Lower leg skin (tissue), 4 donors: ENCODE measurements at regions not wholly inside any gene's neighbourhood (a gene's known extent, or its start where the extent isn't known, plus 50 kb on each side); places are given as distances from the start of the nearest gene placed in this dataset.

ENCODE experiments used
- DNase-seq, 2 donors: peaks; one replicate each; pipeline ENCODE4 v3.0.0-alpha.2; 2019; ENCODE audit warnings: low spot score in 2 of 2
- H3K4me3 ChIP-seq: fragments of 200-600 bp; sonication (generic); 2 replicates; pipeline ENCODE4 v1.5.1; 2017; ENCODE audit warnings: mild to moderate bottlenecking, low read depth; ENCODE audit not compliant: poor library complexity, severe bottlenecking
- CTCF ChIP-seq, 3 donors: fragments of 450-650 bp; IDR thresholded peaks; one replicate each; pipeline ENCODE4 v1.5.1; 2016; ENCODE audit warnings: antibody characterized with exemption in 3 of 3, mild to moderate bottlenecking in 3 of 3, moderate library complexity in 2 of 3
- POLR2A ChIP-seq, 2 donors: fragments of 450-650 bp; IDR thresholded peaks; one replicate each; pipeline ENCODE4 v1.6.1; 2016 to 2017; ENCODE audit warnings: antibody characterized with exemption in 2 of 2, mild to moderate bottlenecking in 1 of 2, moderate library complexity in 1 of 2
- WGBS, 2 donors: methylation state at CpG; one replicate each; pipeline ENCODE4 v1.1.5; 2018; 5-methylcytosine and 5-hydroxymethylcytosine counted together
- intact Hi-C: fragments of 100-400 bp; cut with DNase I; formaldehyde crosslinking; loops from one replicate; pipeline ENCODE4 v1.15.0; 2023; ENCODE audit warnings: low total_unique reads

GRCh38 chr7:67791918-67792317 lies 795.3 kb downstream of the TYW1 start:
- DNase-seq: no peak
- H3K4me3 ChIP-seq: no peak overlapping the region
- WGBS, 2 donors: 85 to 86% methylated on average over 3 of the region's 3 CpGs
- intact Hi-C loops: no loop called here
- TF ChIP-seq POLR2A (IDR thresholded peaks at IDR 0.05): no peak
- no peak for TF ChIP-seq CTCF (IDR thresholded peaks at IDR 0.05)

- no peak for TF ChIP-seq POLR2A (IDR thresholded peaks at IDR 0.05)
- intact Hi-C loops: no loop called here
- no peak for DNase-seq
- no peak overlapping the region for H3K4me3 ChIP-seq
- 81 to 88% methylated on average over 2 of the region's 2 CpGs for WGBS, 2 donors
These were observed 797.9 kb downstream of the TYW1 start for GRCh38 chr7:67794544-67794943.

- intact Hi-C loops: no loop called here
- no peak for DNase-seq
- WGBS, 2 donors: 84 to 85% methylated on average over 8 of the region's 8 CpGs
- no peak overlapping the region for H3K4me3 ChIP-seq
- TF ChIP-seq POLR2A (IDR thresholded peaks at IDR 0.05): no peak
- no peak for TF ChIP-seq CTCF (IDR thresholded peaks at IDR 0.05)
These were observed 807.2 kb downstream of the TYW1 start for GRCh38 chr7:67803789-67804188.

- H3K4me3 ChIP-seq: no peak overlapping the region
- intact Hi-C loops: no loop called here
- 86 to 89% methylated on average over 6 of the region's 6 CpGs for WGBS, 2 donors
- TF ChIP-seq POLR2A (IDR thresholded peaks at IDR 0.05): no peak
- TF ChIP-seq CTCF (IDR thresholded peaks at IDR 0.05): no peak
- no peak for DNase-seq
These were observed 809.4 kb downstream of the TYW1 start for GRCh38 chr7:67805921-67806471.

- TF ChIP-seq CTCF (IDR thresholded peaks at IDR 0.05): no peak
- TF ChIP-seq POLR2A (IDR thresholded peaks at IDR 0.05): no peak
- DNase-seq: no peak
- WGBS, 2 donors: 65 to 67% methylated on average over 5 of the region's 5 CpGs
- intact Hi-C loops: no loop called here
- no peak overlapping the region for H3K4me3 ChIP-seq
These were observed 811.2 kb downstream of the TYW1 start for GRCh38 chr7:67807826-67808225.

- no peak for DNase-seq
- intact Hi-C loops: no loop called here
- 58 to 77% methylated on average over 8 of the region's 8 CpGs for WGBS, 2 donors
- no peak overlapping the region for H3K4me3 ChIP-seq
- no peak for TF ChIP-seq POLR2A (IDR thresholded peaks at IDR 0.05)
- TF ChIP-seq CTCF (IDR thresholded peaks at IDR 0.05): no peak
These were observed 813.0 kb downstream of the TYW1 start for GRCh38 chr7:67809586-67809985.
